Amygdala (tissue), 56 donors: ENCODE measurements at regions not wholly inside any gene's neighbourhood (a gene's known extent, or its start where the extent isn't known, plus 50 kb on each side); places are given as distances from the start of the nearest gene placed in this dataset.
"Not testable (repeated sequence)": the region's sequence is repeated elsewhere in the genome, so short reads cannot be mapped to it uniquely, and the experiment has no call there.

Experiments used
- DNase-seq, 56 donors: peaks; one replicate each; lab custom pipeline; 2025; lab: John Stamatoyannopoulos, UW

DNA sequence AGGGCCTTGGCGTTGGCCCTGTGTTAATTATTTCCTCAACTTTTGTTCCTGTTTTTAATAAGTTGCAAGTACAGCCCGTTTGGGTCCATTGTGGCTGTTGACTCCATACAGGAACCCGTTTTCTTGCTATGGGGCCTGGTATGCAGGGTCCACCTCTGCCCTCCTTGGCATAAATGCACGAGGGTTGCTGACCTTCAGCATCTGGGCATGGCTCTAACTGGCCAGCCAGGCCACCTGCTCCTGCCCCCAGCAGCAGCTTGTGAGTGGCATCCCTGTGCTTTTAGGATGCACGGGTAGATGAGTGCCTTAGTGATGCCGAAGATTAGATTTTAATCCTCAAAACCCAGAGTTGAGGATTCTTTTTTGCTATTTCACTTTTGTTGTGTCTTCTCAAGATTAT lies 123.2 kb downstream of the GLRX3 start:
- DNase-seq, result no peak

DNA sequence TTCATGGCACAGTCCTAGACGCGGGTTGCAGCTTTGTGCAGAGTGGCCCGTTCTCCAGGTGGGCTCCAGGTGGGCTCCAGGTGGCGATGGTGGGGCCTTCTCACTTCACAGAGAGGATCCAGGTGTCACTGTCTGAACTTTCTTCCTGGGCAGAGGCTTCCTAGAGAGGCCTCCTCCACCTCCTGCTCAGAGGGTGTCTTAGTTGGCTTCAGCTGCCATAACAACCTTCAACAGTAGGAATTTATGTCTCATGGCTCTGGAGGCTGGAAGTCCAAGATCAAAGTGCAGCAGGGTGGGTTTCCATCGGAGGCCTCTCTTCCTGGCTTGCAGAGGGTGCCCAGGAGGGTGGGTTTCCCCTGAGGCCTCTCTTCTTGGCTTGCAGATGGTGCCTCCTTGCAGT lies 125.1 kb downstream of the GLRX3 start:
- no peak for DNase-seq

DNA sequence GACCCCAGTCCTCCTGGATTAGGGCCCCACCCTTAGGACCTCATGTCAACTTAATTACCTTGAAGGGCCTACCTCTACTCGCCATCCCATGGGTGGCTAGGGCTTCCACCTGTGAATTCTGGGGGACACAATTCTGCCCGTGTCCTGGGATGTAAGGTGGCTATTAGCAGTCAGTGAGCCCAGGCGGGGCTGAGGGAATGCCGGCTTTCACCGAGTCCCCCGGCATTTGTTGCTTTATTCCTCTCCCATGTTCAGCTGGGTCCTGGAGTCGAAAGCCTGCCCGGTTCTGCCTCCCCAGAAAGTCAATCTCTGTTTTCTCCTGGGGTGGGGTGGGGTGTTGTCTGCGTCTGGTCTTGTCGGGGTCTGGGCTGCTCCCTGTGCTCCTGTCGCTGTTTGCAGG lies 125.6 kb downstream of the GLRX3 start:
- DNase-seq, result no peak

DNA sequence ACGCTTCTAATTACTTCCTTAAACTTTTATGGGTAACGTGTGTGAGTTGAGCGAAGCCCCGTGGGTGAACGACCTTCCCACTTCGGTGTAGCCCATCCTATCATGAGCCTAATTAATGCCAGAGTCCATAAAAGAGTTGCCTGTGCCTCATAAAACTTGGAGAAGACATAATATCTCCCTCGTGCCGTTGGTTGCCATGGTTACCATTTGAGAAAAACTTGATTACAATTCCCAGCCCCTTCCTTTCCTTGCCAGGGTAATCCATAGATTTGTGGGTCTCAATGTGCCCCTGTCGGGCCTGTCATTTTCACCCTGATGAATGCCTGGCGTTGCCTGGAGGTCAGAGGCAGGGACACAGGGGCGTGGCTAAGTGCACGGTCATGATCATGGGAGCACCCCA lies 127.1 kb downstream of the GLRX3 start:
- DNase-seq, result no peak

DNA sequence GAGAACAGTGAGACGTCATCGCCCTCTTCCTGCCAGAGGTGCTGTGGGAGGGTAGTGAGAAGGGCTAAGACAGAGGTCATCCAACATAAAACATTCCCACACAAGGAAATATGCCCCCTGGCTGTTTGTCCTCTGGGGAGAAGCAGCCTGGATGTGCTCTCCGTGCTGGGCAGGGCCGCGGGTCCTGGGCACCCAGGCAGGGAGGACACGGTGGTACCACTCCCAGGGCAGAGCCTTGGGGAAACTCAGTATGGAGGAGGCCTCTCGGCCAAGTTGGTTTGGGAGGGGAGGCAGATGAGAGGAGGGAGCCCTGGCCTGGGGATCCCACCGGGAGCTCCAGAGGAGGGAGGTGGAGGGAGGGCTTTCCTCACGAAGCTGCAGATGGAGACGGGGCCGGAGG lies 129.4 kb downstream of the GLRX3 start:
- DNase-seq, result no peak

DNA sequence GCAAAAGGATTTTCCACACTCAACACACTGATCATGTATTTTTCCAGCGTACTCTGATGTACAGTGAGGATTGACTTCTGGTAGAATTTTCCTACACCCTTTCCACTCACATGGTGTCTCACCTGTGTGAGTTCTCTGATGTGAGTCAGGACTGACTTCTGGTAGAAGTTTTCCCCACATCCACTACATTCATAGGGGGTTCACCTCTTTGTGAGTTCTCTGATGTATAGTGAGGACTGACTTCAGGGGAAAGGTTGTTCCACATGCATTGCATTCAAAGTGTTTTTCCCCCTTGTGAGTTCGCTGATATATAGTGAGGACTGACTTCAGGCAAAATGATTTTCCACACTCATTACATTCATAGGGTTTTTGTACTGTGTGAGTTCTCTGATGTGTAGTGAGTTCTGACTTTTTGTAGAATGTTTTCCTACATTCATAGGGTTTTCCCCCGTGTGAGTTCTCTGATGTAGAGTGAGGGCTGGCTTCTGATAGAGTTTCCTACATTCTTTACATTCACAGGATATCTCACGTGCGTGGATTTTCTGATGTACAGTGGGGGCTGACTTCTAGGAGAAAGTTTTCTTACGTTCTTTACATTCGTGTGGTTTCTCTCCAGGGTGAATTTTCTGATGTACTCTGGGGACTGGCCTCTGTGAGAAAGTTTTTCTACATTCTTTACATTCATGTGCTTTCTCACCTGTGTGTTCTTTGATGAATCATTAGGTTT lies 146.5 kb downstream of the GLRX3 start:
- DNase-seq, result no peak

DNA sequence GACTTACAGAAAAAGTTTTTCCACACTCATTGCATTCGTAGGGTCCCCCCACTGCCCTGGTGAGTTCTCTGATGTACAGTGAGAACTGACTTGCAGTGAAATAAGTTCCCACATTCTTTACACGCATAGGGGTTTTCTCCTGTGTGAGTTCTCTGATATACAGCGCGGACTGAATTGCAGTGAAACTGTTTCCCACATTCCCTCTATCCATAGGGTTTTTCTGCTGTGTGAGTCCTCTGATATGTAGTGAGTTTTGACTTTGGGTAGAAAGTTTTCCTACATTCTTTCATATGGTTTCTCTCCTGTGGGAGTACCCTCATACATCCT lies 147.0 kb downstream of the GLRX3 start:
- DNase-seq, result no peak

DNA sequence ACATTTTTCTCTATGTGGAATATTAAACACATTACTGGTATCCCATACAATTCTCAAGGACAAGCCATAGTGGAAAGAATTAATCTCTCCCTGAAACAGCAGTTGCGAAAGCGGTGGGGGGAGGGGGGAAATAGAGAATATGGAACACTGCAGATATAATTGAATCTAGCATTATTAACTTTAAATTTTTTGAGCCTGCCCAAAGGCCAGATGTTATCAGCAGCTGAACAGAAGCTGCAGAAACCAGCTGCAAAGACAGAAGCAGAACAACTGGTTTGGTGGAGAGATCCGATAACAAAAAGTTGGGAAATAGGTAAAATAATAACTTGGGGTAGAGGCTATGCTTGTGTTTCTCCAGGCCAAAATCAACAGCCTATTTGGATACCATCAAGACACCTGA lies 159.6 kb downstream of the GLRX3 start:
- DNase-seq, result not testable (repeated sequence)

DNA sequence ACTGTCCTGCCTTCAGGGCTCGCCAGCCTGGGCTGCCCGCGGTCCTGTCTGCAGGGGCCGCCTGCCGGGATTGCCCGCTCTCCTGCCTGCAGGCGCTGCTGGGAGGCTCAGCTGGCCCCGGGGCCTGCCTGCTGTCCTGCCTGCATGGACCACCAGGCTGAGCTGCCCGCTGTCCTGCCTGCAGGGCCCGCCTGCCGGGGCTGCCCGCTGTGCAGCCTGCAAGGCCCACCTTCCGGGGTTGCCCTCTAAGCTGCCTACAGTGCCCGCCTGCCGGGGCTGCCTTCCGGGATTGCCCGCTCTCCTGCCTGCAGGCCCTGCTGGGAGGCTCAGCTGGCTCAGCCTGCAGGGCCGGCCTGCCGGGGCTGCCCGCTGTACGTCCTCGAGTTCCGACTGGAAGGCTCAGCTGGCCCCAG lies 164.4 kb downstream of the GLRX3 start:
- DNase-seq, result no peak

DNA sequence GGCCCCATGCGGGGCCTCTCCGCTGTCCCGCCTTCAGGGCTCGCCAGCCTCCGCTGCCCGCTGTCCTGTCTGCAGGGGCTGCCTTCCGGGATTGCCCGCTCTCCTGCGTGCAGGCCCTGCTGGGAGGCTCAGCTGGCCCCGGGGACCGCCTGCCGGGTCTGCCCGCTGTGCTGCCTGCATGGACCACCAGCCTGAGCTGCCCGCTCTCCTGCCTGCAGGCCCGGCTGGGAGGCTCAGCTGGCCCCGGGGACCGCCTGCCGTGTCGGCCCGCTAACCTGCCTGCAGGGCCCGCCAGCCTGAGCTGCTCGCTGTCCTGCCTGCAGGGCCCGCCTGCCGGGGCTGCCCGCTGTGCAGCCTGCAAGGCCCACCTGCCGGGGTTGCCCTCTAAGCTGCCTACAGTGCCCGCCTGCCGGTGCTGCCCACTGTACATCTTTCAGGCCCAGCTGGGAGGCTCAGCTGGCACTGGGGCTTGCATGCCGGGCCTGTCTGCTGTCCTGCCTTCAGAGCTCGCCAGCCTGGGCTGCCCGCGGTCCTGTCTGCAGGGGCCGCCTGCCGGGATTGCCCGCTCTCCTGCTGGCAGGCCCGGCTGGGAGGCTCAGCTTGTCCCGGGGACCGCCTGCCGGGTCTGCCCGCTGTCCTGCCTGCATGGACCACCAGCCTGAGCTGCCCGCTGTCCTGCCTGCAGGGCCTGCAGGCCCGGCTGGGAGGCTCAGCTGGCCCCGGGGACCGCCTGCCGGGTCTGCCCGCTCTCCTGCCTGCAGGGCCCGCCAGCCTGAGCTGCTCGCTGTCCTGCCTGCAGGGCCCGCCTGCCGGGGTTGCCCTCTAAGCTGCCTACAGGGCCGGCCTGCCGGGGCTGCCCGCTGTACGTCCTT lies 165.1 kb downstream of the GLRX3 start:
- DNase-seq, result peak in 3 of 56 donors; percentile 1 to 5 (median 1)

DNA sequence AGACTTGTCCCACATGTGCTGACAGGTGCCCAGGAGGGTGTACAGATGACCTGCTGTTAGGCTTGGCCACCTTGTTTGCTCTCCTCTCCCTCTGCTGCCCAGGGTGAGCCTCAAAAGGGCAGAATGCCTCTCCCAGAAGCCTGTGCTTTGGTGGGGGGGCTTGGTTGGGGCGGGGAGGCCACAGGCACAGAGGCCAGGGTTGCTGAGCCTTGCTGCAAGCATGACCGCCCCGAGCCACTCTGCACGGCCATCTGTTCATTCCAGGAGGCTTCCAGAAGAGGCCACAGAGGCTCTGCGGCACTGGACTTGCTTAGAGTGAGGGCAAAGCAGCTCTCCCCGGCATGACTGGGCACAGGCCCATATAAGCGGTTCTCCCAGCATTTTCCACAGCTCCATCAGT lies 190.8 kb downstream of the GLRX3 start:
- DNase-seq, result no peak

DNA sequence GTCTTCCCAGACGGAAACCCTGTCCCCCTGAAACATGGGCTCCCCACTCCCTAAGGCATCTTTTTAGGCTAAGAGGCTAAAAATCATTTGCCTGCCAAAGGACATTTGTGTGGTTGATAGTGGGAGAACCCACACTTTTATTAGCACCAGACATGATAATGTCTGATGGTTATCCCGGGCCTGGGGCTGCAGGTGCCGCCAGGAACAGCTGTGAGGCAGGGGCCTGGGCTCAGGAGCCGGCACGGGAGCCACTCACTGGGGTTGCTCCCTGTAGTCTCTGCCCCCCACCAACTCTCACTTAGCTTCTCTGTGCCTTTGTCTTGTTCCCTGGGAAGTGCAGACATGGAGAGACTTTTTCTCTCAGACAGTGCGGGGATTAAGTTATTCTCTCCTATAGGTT lies 193.6 kb downstream of the GLRX3 start:
- DNase-seq, result no peak

DNA sequence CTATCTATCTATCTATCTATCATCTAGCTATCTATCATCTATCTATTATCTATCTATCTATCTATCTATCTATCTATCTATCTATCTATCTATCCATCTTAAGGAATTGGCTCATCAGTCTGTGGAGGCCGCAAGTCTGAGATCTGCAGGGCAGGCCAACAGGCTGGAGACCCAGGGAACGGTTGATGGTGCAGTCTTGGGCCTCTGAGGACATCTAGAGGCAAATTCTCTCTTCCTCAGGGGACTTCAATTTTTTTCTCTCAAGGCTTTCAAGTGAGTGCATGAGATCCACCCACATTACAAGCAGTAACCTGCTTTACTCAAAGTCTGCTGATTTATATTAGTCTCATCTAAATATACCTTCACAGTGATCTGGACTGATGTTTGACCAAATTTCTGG lies 197.0 kb downstream of the GLRX3 start:
- DNase-seq, result no peak

DNA sequence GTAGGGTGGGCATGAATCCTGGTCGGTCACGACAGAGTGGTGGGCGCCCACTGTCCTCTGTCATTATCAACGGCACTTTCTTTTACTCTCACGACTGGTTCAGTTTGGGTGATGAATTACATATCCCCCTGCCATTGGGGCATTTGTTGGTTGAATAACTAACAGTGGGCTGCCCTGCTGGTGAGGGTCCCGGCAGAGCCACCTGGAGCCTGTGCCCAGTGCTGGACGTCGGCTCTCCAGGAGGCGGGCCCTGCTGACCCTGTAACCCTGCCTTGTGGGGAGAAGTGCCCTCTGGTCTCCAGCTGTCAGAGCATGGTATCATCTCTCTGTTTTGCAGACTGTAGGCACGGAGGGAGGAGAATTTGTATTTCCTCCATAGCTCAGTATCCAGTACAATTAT lies 199.1 kb downstream of the GLRX3 start:
- DNase-seq, result no peak

DNA sequence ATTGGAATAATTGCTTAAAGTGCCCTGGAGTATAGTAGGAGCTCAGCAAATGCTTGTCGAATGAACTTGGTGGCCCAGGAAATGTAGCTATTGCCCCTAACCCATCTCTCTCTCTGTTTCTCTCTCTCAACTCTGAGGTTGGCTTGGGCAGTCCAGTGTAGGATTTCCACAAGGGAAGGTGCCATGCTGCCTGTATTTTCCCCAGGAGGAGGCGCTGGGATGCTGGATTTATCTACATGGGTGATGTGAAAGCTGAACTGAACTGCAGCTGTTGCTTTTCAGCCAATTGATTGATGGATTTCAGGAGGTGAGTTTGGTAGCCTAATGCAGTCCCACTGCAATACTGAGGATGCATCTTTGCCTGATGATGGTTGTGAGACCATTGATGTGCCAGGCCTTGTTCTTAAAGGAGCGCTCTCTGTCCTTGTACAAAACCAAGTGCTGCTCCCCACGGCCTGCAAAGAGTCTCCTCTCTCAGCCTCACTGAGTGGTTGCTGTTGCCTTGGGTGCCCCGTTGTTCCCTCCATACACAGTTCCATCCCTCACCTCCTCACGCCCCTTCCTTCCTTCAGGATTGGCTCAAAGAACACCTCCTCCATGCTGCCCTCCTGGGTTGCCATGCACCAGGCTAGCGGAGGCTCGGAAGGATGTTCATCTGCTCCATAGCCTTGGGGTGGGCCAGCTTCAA lies 200.6 kb downstream of the GLRX3 start:
- no peak for DNase-seq

DNA sequence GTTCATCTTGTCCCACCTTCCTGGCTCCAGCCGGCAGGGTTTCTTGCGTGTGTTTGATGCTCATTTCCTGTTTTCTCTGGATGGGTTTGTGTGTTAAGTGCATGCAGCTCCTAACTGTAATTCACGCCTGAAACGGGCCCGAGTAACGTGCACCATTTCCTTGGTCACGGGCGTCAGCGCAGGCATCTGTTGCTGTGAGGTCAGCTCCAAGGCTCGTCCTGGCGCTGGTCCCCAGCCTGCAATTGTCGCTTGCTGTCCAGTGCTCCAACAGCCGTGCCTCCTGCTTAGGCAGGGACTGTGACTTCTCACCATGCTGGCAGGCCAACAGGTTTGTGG lies 201.1 kb downstream of the GLRX3 start:
- no peak for DNase-seq

DNA sequence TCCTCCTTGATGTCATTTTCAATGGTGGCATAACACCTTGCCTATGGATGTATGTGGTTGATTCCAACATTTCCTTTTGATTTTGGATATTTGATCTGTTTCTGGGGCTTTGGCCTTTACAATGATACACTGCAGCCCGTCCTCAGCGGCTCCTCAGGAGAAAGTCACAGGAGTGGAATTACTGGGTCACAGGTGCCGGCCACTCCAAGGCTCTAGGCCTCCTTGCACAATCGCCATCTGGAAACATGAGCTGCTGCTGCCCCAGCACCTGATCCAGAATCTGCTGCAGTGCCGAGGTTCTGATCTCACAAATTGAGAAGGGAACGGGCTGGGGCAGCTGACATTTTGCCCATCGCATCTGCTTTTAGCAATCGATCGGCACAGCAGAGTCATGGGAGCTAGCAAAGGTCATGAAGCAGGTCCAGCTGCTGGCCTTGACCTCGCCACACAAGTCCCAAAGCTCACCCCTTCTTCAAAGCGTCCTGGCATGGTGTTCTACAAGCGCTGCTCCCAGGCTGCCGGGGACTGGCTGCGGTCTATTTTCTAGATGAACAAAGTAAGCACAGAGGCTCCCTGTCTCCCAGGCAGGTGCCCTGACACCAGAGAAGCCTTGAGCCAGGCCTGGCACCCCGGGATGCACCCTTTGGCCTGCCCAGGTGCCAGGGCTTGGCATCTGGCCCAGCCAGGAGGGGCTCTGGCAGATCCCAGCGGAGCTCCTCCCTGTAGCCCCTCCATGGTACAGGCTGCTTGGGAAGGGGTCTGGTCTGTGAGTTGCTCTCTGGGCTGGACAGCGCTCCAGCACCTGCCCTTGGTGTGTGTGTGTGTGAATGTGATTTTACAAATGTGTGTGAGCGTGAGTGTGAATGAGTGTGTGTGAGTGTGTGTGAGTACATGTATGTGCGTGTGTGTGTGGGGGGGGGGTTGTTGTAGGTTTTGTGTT lies 201.8 kb downstream of the GLRX3 start:
- no peak for DNase-seq

DNA sequence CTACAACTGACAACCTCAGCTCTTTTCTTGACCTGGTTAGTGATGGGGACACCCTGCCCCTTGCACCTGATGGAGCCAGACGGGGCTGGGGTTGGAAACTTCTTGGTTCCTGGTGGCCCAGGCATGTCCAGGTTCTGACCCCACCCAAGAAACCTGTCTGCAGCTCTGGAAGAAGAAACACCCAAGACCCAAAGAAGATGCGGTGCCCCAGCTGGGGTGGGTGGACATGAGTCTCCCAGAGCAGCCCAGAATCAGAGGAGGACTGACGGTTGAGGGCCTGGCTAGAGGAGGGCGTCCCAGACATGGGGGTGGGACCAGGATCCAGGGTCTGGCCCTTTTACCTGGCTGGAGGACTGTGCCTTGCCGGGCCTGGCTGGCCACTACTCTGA lies 202.4 kb downstream of the GLRX3 start:
- no peak for DNase-seq

DNA sequence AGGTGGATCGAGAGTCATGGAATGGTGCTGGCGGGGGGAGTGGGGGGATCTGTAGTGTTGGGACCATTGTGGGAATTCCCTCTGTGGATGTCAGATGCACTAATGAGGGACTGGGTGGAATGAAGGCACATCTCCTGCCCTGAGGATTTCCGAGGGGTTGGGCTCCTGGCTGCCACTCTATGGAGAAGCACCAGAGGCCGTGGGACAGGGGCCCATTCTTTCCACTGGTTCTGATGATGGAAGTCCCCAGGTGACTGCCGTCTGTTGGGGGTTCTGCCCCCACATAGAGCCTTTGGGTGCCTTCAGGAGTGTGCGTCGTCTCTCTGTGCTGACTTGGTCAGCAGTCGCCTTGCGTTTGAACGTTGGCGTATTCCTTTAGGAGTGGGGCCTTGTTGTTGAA lies 202.9 kb downstream of the GLRX3 start:
- DNase-seq, result no peak

DNA sequence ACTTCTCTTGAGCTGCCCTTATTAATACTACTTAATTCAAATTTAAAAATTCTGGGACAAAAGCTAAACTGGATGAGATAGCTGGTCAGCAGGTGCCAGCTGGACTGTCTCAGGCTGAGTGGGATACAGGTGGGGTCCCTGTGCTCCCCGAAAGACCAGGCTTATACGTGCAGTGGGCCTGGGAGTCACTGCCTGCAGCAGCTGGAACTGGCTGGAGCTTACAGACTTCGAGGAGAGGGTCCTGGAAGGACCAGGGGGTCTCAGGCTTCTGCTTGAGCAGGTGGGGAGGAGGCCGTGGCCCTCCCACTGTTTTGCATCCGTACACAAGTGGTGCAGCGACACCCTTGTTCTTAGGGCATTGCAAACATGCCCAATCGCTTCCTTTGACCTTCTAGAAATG lies 203.7 kb downstream of the GLRX3 start:
- no peak for DNase-seq

DNA sequence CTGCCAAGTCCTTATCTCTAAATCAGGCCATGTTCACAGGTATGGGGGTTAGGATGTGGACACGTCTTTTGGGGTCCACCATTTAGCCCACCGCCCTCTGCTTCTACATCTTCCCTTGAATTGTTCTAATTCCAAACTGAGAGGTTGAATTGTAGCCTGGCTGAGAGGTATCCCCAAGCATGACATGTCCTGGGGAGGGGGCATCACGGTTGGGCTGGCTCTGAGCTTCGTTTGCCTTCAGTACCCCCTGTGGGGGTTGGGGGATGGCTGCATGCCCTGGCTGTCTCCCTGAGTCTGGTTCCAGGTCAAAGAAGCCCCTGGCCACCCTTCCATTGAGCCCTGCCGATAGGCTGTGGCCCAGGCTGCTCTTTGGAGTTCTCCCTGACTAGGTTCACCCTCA lies 204.6 kb downstream of the GLRX3 start:
- no peak for DNase-seq
